HG03565 (cell line): ENCODE measurements at regions not wholly inside any gene's neighbourhood (a gene's known extent, or its start where the extent isn't known, plus 50 kb on each side); places are given as distances from the start of the nearest gene placed in this dataset.
"Not testable (repeated sequence)": the region's sequence is repeated elsewhere in the genome, so short reads cannot be mapped to it uniquely, and the experiment has no call there.

Experiments
- ATAC-seq: cut with Tn5 transposase; IDR thresholded peaks from one replicate; pipeline ENCODE4 v1.9.1; 2021; ENCODE audit warnings: mild to moderate bottlenecking, moderate library complexity; ENCODE audit not compliant: unreplicated experiment

- ATAC-seq = not testable (repeated sequence)
These were observed 201.6 kb downstream of the USP22 start for GRCh38 chr17:20840987-20841865.

- not testable (repeated sequence) for ATAC-seq
These were observed 200.8 kb downstream of the USP22 start for GRCh38 chr17:20842012-20842411.

GRCh38 chr17:20843261-20843660, 199.6 kb downstream of the USP22 start:
- not testable (repeated sequence) for ATAC-seq

- ATAC-seq = not testable (repeated sequence)
These were observed 198.8 kb downstream of the USP22 start for GRCh38 chr17:20843799-20844553.

- not testable (repeated sequence) for ATAC-seq
These were observed 193.9 kb downstream of the USP22 start for GRCh38 chr17:20848869-20849443.

- not testable (repeated sequence) for ATAC-seq
These were observed 191.1 kb downstream of the USP22 start for GRCh38 chr17:20851591-20852238.

GRCh38 chr17:20852239-20852989, 190.4 kb downstream of the USP22 start:
- ATAC-seq = no peak

GRCh38 chr17:20852990-20853370, 189.8 kb downstream of the USP22 start:
- ATAC-seq = no peak

- ATAC-seq = not testable (repeated sequence)
These were observed 186.8 kb downstream of the USP22 start for GRCh38 chr17:20855910-20856470.

- ATAC-seq = not testable (repeated sequence)
These were observed 176.2 kb downstream of the USP22 start for GRCh38 chr17:20866444-20867209.

- not testable (repeated sequence) for ATAC-seq
These were observed 175.3 kb downstream of the USP22 start for GRCh38 chr17:20867436-20867937.

- ATAC-seq = not testable (repeated sequence)
These were observed 174.7 kb downstream of the USP22 start for GRCh38 chr17:20867938-20868661.

GRCh38 chr17:20868662-20869007, 174.2 kb downstream of the USP22 start:
- not testable (repeated sequence) for ATAC-seq

- not testable (repeated sequence) for ATAC-seq
These were observed 169.6 kb downstream of the USP22 start for GRCh38 chr17:20873173-20873572.

- not testable (repeated sequence) for ATAC-seq
These were observed 169.0 kb downstream of the USP22 start for GRCh38 chr17:20873688-20874328.

GRCh38 chr17:20877384-20877783, 165.4 kb downstream of the USP22 start:
- not testable (repeated sequence) for ATAC-seq

GRCh38 chr17:20890338-20890737, 152.5 kb downstream of the USP22 start:
- no peak for ATAC-seq

- ATAC-seq = not testable (repeated sequence)
These were observed 147.4 kb downstream of the USP22 start for GRCh38 chr17:20895426-20895825.
